Gastrocnemius medialis (tissue), 4 donors: ENCODE measurements at regions not wholly inside any gene's neighbourhood (a gene's known extent, or its start where the extent isn't known, plus 50 kb on each side); places are given as distances from the start of the nearest gene placed in this dataset.

Experiments
- POLR2A ChIP-seq, 2 donors: fragments of 450-650 bp; IDR thresholded peaks; one replicate each; pipeline ENCODE4 v1.6.1; 2017; ENCODE audit warnings: antibody characterized with exemption in 2 of 2, mild to moderate bottlenecking in 2 of 2, moderate library complexity in 2 of 2
- TF ChIP-seq, protein P1 (sequence below), 5 experiments: fragments of 450-650 bp in 3 of 5; fragments of 200-600 bp in 2 of 5; sonication (generic) in 2 of 5; IDR thresholded peaks in 4 of 5; conservative IDR thresholded peaks in 1 of 5; 1 replicate in 4 of 5; 2 replicates in 1 of 5; pipeline ENCODE4 v1.5.1; 2016 to 2019; ENCODE audit warnings: antibody characterized with exemption in 5 of 5, mild to moderate bottlenecking in 3 of 5, moderate library complexity in 3 of 5

DNA sequence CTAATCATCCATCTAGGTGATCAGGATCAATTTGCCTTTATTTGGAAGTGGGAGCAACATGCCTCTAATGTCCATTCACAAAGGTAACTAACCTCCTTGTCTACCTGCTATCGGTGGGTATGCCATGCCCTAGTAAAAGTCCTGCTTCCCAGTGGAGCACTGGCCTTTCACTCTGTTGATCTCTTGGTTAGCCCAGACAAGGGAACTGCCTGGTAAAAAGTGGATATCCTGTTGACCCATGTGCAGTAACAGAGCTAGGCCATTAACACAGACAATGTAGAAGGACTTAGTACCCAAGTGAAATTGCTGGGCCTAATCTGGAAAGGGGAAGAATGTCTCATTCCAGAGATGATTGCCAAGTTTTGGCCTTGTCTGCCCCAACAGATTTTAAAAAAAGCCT is 171.5 kb upstream of the CSNK1A1L start:
- TF ChIP-seq, protein P1, sequence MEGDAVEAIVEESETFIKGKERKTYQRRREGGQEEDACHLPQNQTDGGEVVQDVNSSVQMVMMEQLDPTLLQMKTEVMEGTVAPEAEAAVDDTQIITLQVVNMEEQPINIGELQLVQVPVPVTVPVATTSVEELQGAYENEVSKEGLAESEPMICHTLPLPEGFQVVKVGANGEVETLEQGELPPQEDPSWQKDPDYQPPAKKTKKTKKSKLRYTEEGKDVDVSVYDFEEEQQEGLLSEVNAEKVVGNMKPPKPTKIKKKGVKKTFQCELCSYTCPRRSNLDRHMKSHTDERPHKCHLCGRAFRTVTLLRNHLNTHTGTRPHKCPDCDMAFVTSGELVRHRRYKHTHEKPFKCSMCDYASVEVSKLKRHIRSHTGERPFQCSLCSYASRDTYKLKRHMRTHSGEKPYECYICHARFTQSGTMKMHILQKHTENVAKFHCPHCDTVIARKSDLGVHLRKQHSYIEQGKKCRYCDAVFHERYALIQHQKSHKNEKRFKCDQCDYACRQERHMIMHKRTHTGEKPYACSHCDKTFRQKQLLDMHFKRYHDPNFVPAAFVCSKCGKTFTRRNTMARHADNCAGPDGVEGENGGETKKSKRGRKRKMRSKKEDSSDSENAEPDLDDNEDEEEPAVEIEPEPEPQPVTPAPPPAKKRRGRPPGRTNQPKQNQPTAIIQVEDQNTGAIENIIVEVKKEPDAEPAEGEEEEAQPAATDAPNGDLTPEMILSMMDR (IDR thresholded peaks at IDR 0.05 in 4 of 5, conservative IDR thresholded peaks at IDR 0.05 in 1 of 5): no peak
- no peak for TF ChIP-seq POLR2A (IDR thresholded peaks at IDR 0.05)
